ENCODE measurements at regions not wholly inside any gene's neighbourhood (a gene's known extent, or its start where the extent isn't known, plus 50 kb on each side); places are given as distances from the start of the nearest gene placed in this dataset.

- Mint-ChIP-seq H3K4me1 (ENCODE audit: low read depth, unreplicated experiment) (peaks cover 20% of the 10 kb centered on the region), H3K4me3 (ENCODE audit: unreplicated experiment) (no peak overlapping the region), H3K27me3 (ENCODE audit: unreplicated experiment) (no peaks in the 10 kb centered on the region), H3K9me3 (ENCODE audit: unreplicated experiment) (no peaks in the 10 kb centered on the region), H3K27ac (ENCODE audit: unreplicated experiment) (no peak overlapping the region), H3K36me3 (ENCODE audit: unreplicated experiment) (no peaks in the 10 kb centered on the region)
- DNase-seq: no peak
- TF ChIP-seq CTCF (IDR thresholded peaks at IDR 0.05; ENCODE audit: partially characterized antibody, unreplicated experiment): no peak
Observed at GRCh38 chr1:209203533-209203895, 380.0 kb upstream of the CAMK1G start.

GRCh38 chr1:209205039-209205438 lies 378.5 kb upstream of the CAMK1G start:
- H3K36me3 Mint-ChIP-seq (ENCODE audit: unreplicated experiment): no peaks in the 10 kb centered on the region
- H3K27me3 Mint-ChIP-seq (ENCODE audit: unreplicated experiment): no peaks in the 10 kb centered on the region
- no peak for DNase-seq
- H3K9me3 Mint-ChIP-seq (ENCODE audit: unreplicated experiment): no peaks in the 10 kb centered on the region
- no peak for TF ChIP-seq CTCF (IDR thresholded peaks at IDR 0.05; ENCODE audit: partially characterized antibody, unreplicated experiment)
- peaks cover 21% of the 10 kb centered on the region for H3K4me1 Mint-ChIP-seq (ENCODE audit: low read depth, unreplicated experiment)
- no peak overlapping the region for H3K4me3 Mint-ChIP-seq (ENCODE audit: unreplicated experiment)
- peak overlapping the region; percentile 16 for H3K27ac Mint-ChIP-seq (ENCODE audit: unreplicated experiment)

DNA sequence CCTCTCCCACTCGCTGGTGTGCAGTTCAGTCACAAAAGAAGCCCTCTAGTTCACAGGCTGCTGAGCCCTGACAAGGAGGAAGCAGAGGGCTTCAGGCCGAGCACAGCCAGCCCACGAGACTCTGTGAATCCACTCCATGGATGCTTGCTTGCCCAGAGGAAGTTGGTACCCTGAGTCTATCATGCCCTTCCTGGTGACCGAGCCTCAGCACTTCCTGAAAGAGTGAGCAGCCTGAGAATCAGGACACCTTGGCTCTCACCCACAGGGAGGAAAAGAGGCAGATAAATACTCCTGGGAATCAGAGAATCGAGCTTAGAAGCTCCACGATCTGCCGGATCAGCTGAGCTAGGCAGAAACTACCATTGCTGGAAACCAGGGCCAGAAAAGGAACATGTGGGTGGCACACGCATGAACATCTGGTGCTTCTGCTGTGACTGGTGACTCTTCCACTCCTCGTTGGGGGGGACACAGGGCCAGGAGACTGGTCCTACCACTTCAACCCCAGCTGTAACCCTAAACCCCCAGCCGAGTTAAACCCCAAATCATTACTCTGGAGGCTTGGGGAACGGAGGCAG lies 376.3 kb upstream of the CAMK1G start:
- no peaks in the 10 kb centered on the region for H3K9me3 Mint-ChIP-seq (ENCODE audit: unreplicated experiment)
- H3K36me3 Mint-ChIP-seq (ENCODE audit: unreplicated experiment): no peaks in the 10 kb centered on the region
- no peaks in the 10 kb centered on the region for H3K27me3 Mint-ChIP-seq (ENCODE audit: unreplicated experiment)
- no peak for TF ChIP-seq CTCF (IDR thresholded peaks at IDR 0.05; ENCODE audit: partially characterized antibody, unreplicated experiment)
- peaks cover 24% of the 10 kb centered on the region for H3K4me1 Mint-ChIP-seq (ENCODE audit: low read depth, unreplicated experiment)
- peak overlapping the region; percentile 88 for H3K4me3 Mint-ChIP-seq (ENCODE audit: unreplicated experiment)
- DNase-seq: peak; percentile 23
- H3K27ac Mint-ChIP-seq (ENCODE audit: unreplicated experiment): peak overlapping the region; percentile 72

DNA sequence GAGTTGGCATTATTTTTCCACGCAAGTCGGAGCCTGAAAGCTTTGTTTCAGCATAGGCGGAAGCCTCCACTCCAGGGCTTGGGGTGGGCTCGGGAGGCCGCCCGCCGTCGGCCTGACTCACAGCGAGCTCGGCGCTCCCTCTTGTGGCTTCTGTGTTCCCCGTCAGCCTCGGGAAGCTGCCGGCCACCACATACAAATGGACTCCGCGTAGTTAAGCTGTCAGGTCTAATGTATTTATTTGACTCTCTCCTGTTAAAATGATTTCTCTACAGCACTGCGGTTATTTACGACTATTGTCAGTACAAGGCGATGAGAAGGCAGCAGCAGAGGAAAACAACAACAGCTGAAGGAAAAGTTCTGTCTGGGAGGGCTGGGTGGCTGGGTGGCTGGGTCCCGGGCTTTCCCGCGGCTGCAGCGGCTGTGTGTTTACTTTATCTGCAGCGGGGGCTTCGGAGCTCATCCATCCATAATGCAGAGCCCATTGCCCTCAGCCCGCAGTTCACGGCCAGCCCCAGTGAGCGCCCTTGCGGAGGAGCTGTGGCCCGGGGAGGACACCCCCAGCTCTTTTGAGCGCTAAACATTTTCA lies 375.7 kb upstream of the CAMK1G start:
- Mint-ChIP-seq H3K4me3 (ENCODE audit: unreplicated experiment) (peak overlapping the region; percentile 88), H3K27me3 (ENCODE audit: unreplicated experiment) (no peaks in the 10 kb centered on the region), H3K9me3 (ENCODE audit: unreplicated experiment) (no peaks in the 10 kb centered on the region), H3K27ac (ENCODE audit: unreplicated experiment) (peak overlapping the region; percentile 72), H3K4me1 (ENCODE audit: low read depth, unreplicated experiment) (peaks cover 24% of the 10 kb centered on the region), H3K36me3 (ENCODE audit: unreplicated experiment) (no peaks in the 10 kb centered on the region)
- peak; percentile 87 for DNase-seq
- TF ChIP-seq CTCF (IDR thresholded peaks at IDR 0.05; ENCODE audit: partially characterized antibody, unreplicated experiment): peak; percentile 61

DNA sequence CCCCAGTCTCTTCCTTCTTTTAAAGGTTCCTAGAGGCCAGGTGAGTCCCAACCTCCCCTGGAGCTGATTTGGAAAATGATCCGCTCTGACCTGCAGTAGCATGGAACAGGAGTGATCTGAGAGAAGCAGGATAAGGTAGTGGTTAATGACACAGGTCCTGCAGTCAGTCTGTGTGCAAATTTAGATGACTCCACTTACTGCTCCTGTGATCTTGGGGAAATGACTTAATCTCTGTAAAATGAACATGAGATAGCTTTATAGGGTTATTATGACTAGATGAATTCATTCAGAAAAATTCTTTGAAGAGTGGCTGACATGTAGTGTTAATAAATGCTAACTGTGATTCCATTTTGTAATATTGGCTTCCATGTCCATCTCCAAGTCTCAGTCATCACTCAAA lies 374.9 kb upstream of the CAMK1G start:
- no peak overlapping the region for H3K27ac Mint-ChIP-seq (ENCODE audit: unreplicated experiment)
- H3K4me1 Mint-ChIP-seq (ENCODE audit: low read depth, unreplicated experiment): peaks cover 24% of the 10 kb centered on the region
- no peak for TF ChIP-seq CTCF (IDR thresholded peaks at IDR 0.05; ENCODE audit: partially characterized antibody, unreplicated experiment)
- H3K27me3 Mint-ChIP-seq (ENCODE audit: unreplicated experiment): no peaks in the 10 kb centered on the region
- H3K36me3 Mint-ChIP-seq (ENCODE audit: unreplicated experiment): no peaks in the 10 kb centered on the region
- no peak overlapping the region for H3K4me3 Mint-ChIP-seq (ENCODE audit: unreplicated experiment)
- H3K9me3 Mint-ChIP-seq (ENCODE audit: unreplicated experiment): no peaks in the 10 kb centered on the region
- no peak for DNase-seq
